ENCODE measurements at regions not wholly inside any gene's neighbourhood (a gene's known extent, or its start where the extent isn't known, plus 50 kb on each side); places are given as distances from the start of the nearest gene placed in this dataset.

GRCh38 chr5:145587710-145588109 is 247.4 kb downstream of the PRELID2 start:
- intact Hi-C loops (cut with DNase I, micrococcal nuclease): no loop called here
- no peak for TF ChIP-seq CTCF (IDR thresholded peaks at IDR 0.05)
- ATAC-seq: peak; percentile 14

GRCh38 chr5:145587308-145587672 is 247.9 kb downstream of the PRELID2 start:
- no peak overlapping the region for H3K4me3 ChIP-seq
- ATAC-seq (no peak), DNase-seq (no peak)
- H3K9me3 ChIP-seq: no peaks in the 10 kb centered on the region
- TF ChIP-seq CTCF (IDR thresholded peaks at IDR 0.05): no peak
- intact Hi-C loops (cut with DNase I, micrococcal nuclease): no loop called here
- H3K36me3 ChIP-seq (ENCODE audit: low read depth): no peaks in the 10 kb centered on the region
- peaks cover 5% of the 10 kb centered on the region for H3K4me1 ChIP-seq (ENCODE audit: low read depth)

More at GRCh38 chr5:145587710-145588109, 247.4 kb downstream of the PRELID2 start:
- Histone ChIP-seq H3K4me1 (ENCODE audit: low read depth) (peaks cover 5% of the 10 kb centered on the region), H3K36me3 (ENCODE audit: low read depth) (no peaks in the 10 kb centered on the region), H3K9me3 (no peaks in the 10 kb centered on the region), H3K4me3 (no peak overlapping the region)
- no peak for DNase-seq

GRCh38 chr5:145586661-145587307 is 248.4 kb downstream of the PRELID2 start:
- no peak for TF ChIP-seq CTCF (IDR thresholded peaks at IDR 0.05)
- Histone ChIP-seq H3K9me3 (no peaks in the 10 kb centered on the region), H3K36me3 (ENCODE audit: low read depth) (no peaks in the 10 kb centered on the region), H3K4me3 (no peak overlapping the region), H3K4me1 (ENCODE audit: low read depth) (peaks cover 5% of the 10 kb centered on the region)
- intact Hi-C loops (cut with DNase I, micrococcal nuclease): no loop called here
- ATAC-seq (peak; percentile 89), DNase-seq (no peak)

- Histone ChIP-seq H3K4me3 (no peak overlapping the region), H3K9me3 (no peaks in the 10 kb centered on the region), H3K4me1 (ENCODE audit: low read depth) (peaks cover 5% of the 10 kb centered on the region), H3K36me3 (ENCODE audit: low read depth) (no peaks in the 10 kb centered on the region)
- ATAC-seq: peak; percentile 58
- intact Hi-C loops (cut with DNase I, micrococcal nuclease): no loop called here
- TF ChIP-seq CTCF (IDR thresholded peaks at IDR 0.05): no peak
- DNase-seq: no peak
Observed at GRCh38 chr5:145585443-145586148, 249.5 kb downstream of the PRELID2 start.

- no peaks in the 10 kb centered on the region for H3K4me1 ChIP-seq (ENCODE audit: low read depth)
- ATAC-seq (no peak), DNase-seq (no peak)
- peaks cover 12% of the 10 kb centered on the region for H3K9me3 ChIP-seq
- H3K4me3 ChIP-seq: no peak overlapping the region
- H3K36me3 ChIP-seq (ENCODE audit: low read depth): no peaks in the 10 kb centered on the region
- intact Hi-C loops (cut with DNase I, micrococcal nuclease): no loop called here
- no peak for TF ChIP-seq CTCF (IDR thresholded peaks at IDR 0.05)
Observed at GRCh38 chr5:145579301-145579700, 255.8 kb downstream of the PRELID2 start.
